MV-4-11 (cell line): ENCODE measurements at regions not wholly inside any gene's neighbourhood (a gene's known extent, or its start where the extent isn't known, plus 50 kb on each side); places are given as distances from the start of the nearest gene placed in this dataset.
A peak's percentile ranks its signal among the peaks of the same experiment; 100 is the strongest.

Source experiments
- DNase-seq: peaks from one replicate; lab custom pipeline; 2025; lab: John Stamatoyannopoulos, UW

GRCh38 chr4:124530464-124531077, 182.0 kb downstream of the ANKRD50 start:
- no peak for DNase-seq

- no peak for DNase-seq
Measured at GRCh38 chr4:124534131-124534530, 178.4 kb downstream of the ANKRD50 start.

- no peak for DNase-seq
Measured at GRCh38 chr4:124535003-124535402, 177.5 kb downstream of the ANKRD50 start.

GRCh38 chr4:124536946-124537345, 175.6 kb downstream of the ANKRD50 start:
- DNase-seq: no peak

GRCh38 chr4:124537971-124538370, 174.6 kb downstream of the ANKRD50 start:
- DNase-seq: no peak

- no peak for DNase-seq
Measured at GRCh38 chr4:124540014-124540413, 172.5 kb downstream of the ANKRD50 start.

- DNase-seq: no peak
Measured at GRCh38 chr4:124541652-124542420, 170.7 kb downstream of the ANKRD50 start.

GRCh38 chr4:124555959-124556358, 156.6 kb downstream of the ANKRD50 start:
- DNase-seq: peak; percentile 49

GRCh38 chr4:124564121-124564520, 148.4 kb downstream of the ANKRD50 start:
- DNase-seq: no peak

- no peak for DNase-seq
Measured at GRCh38 chr4:124565371-124565770, 147.2 kb downstream of the ANKRD50 start.

- no peak for DNase-seq
Measured at GRCh38 chr4:124566030-124566429, 146.5 kb downstream of the ANKRD50 start.

- no peak for DNase-seq
Measured at GRCh38 chr4:124573056-124573455, 139.5 kb downstream of the ANKRD50 start.

GRCh38 chr4:124579896-124580295, 132.6 kb downstream of the ANKRD50 start:
- DNase-seq: no peak

- DNase-seq: no peak
Measured at GRCh38 chr4:124583797-124584196, 128.7 kb downstream of the ANKRD50 start.

- DNase-seq: no peak
Measured at GRCh38 chr4:124589786-124590185, 122.7 kb downstream of the ANKRD50 start.

GRCh38 chr4:124590480-124590879, 122.1 kb downstream of the ANKRD50 start:
- DNase-seq: peak; percentile 67

GRCh38 chr4:124591637-124592036, 120.9 kb downstream of the ANKRD50 start:
- no peak for DNase-seq

GRCh38 chr4:124593494-124593893, 119.0 kb downstream of the ANKRD50 start:
- DNase-seq: peak; percentile 49

GRCh38 chr4:124594945-124595344, 117.6 kb downstream of the ANKRD50 start:
- DNase-seq: no peak

- DNase-seq: no peak
Measured at GRCh38 chr4:124596816-124597215, 115.7 kb downstream of the ANKRD50 start.

GRCh38 chr4:124610211-124610610, 102.3 kb downstream of the ANKRD50 start:
- no peak for DNase-seq
